Tongue (tissue), 1 donor: ENCODE measurements at regions not wholly inside any gene's neighbourhood (a gene's known extent, or its start where the extent isn't known, plus 50 kb on each side); places are given as distances from the start of the nearest gene placed in this dataset.
"Not testable (repeated sequence)": the region's sequence is repeated elsewhere in the genome, so short reads cannot be mapped to it uniquely, and the experiment has no call there.

Experiments used
- DNase-seq: peaks from one replicate; pipeline ENCODE4 v3.0.0-alpha.2; 2015

GRCh38 chr1:193890935-193891334 lies 704.5 kb upstream of the B3GALT2 start:
- DNase-seq, result no peak

GRCh38 chr1:193884848-193885558 lies 698.6 kb upstream of the B3GALT2 start:
- DNase-seq, result no peak

- not testable (repeated sequence) for DNase-seq
These were observed 691.5 kb upstream of the B3GALT2 start for GRCh38 chr1:193877920-193878319.

DNA sequence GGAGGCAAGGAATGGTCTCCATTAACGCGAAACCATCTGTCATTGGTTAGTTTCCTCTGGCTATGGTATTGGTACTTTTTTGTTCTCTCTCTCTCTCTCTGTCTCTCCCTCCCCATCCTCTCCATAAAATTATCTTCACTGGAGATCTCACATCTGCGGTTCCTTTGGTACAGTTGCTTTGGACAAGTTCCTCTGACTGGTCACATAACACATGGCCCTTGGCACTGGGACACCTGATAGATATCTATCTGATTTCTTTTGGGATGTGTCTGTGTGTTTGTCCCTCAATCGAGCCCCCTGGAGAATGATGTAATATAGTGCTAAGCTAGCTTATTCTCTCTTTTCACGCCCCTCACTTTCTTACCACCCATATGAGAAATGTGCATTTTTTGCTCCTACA lies 682.0 kb upstream of the B3GALT2 start:
- DNase-seq, result no peak

GRCh38 chr1:193856261-193856660 lies 669.8 kb upstream of the B3GALT2 start:
- no peak for DNase-seq

GRCh38 chr1:193850745-193851144 lies 664.3 kb upstream of the B3GALT2 start:
- DNase-seq, result no peak

DNA sequence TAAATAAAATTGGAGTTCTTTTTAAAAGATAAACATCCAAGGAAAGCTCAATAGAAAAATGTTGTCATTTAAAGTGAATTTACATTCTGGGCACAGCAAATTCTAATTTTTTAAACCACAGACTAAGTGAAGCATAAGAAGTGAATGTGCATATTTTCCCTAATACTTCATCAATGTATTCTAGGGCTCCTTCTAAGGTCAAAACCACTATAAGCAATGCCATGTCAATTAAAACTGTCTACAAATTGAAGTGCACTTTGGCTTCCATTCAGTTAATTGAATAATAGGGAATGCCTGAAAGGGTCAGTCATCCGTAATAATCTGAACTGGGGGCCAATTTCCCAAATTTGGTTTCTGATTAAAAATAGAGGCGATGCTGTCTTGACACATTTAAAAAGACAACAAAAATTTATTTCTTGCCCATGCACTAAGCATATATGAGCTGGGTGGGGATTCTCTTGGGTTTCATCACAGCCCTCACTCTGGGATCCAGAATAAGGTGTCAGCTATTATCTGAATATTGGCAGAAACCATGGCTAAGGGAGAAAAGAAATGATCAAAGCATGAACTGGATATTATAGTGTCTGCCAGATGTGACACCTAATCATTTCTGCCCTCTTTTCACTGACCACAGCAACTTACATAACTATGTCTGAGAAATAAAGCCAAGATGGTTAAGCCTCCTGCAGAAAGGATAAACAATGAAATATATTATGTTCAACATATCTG lies 660.6 kb upstream of the B3GALT2 start:
- DNase-seq, result no peak

DNA sequence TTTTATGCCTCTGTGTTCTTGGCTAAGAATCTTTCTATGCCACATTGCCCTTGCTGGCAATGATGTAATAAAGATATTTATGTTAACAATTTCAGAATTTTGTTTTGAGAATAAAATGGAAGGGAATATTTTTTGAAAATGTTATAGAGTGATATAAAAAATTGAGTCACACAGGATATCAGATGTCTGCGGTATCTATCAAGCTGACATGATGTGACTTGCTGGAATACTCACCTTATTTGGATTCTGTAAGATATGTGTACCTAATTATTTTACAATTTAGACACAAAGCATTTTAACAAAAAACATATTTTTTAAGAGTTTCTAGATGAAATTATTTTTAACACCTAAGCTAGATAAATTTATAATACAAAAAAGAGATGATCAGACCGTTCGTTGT lies 660.0 kb upstream of the B3GALT2 start:
- no peak for DNase-seq

GRCh38 chr1:193841857-193842256 lies 655.4 kb upstream of the B3GALT2 start:
- DNase-seq, result no peak

DNA sequence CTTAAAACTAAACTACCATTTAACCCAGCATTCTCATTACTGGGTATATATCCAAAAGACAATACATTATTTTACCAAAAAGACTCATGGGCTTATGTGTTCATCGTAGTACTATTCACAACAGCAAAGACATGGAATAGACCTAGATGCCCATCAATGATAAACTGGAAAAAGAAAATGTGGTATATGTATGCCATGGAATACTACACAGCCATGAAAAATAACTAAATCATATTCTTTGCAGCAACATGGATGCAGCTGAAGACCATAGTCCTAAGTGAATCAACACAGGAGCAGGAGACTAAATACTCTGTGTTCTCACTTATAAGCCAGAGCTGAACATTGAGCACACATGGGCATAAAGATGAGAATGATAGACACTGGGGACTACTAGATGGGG lies 645.1 kb upstream of the B3GALT2 start:
- DNase-seq, result no peak

GRCh38 chr1:193827516-193827915 lies 641.1 kb upstream of the B3GALT2 start:
- DNase-seq, result no peak

GRCh38 chr1:193819376-193819775 lies 633.0 kb upstream of the B3GALT2 start:
- DNase-seq, result no peak

DNA sequence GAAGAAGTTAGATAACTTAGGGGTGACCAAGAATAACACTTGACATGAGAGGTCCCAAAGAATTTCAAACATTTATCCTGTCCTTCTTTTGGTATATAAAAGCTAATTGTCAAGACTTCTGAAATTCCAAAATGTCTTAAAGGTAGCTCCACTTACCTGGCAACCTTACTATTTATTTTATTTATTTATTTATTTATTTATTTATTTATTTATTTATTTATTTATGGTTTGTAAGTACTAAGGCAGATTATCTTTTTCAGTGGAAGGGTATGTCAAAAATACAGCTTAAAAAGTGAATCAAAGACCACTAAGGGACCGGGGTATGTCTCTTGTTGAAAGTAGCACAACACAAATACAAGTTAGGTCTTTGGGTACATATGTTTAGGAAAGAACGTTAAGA lies 620.8 kb upstream of the B3GALT2 start:
- no peak for DNase-seq

GRCh38 chr1:193806079-193807048 lies 620.0 kb upstream of the B3GALT2 start:
- DNase-seq, result no peak

GRCh38 chr1:193799948-193800690 lies 613.7 kb upstream of the B3GALT2 start:
- no peak for DNase-seq

GRCh38 chr1:193799371-193799770 lies 613.0 kb upstream of the B3GALT2 start:
- no peak for DNase-seq

DNA sequence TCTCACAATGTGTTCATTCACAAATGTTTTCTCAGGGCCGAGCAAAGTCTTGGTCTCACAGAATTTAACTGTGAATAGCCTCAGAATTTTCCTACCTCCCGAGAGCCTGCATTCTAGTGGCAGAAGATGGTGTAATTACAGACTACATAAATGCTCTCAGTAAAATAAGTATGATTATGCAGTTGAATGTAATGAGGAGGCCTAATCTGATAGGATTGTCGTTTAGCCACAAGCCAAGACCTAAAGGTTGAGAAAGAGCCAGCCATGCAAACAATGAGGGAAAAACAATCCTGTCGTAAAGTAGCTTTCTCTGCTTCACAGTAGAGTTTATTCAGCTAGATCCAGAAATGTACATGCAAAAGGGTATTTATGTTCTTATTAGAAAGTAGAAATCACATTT lies 607.8 kb upstream of the B3GALT2 start:
- DNase-seq, result no peak

DNA sequence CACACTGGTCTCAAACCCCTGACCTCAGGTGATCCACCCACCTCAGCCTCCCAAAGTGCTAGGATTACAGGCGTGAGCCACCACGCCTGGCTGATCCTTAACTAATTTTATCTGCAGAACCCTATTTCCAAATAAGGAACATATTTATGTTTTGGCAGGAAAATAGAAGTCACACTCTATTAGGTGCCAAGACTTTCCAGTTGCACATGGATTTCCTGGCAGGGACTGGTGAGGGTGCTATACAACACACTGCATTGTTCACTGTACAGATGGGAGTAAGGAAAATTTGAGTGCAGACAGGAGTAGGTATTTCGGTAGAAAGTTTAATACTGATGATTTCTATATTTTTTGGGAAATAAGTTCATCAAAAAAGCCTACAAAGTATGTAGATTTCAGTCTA lies 605.3 kb upstream of the B3GALT2 start:
- DNase-seq, result no peak

GRCh38 chr1:193787061-193787460 lies 600.6 kb upstream of the B3GALT2 start:
- DNase-seq, result no peak

GRCh38 chr1:193785850-193786420 lies 599.5 kb upstream of the B3GALT2 start:
- peak; percentile 86 for DNase-seq

DNA sequence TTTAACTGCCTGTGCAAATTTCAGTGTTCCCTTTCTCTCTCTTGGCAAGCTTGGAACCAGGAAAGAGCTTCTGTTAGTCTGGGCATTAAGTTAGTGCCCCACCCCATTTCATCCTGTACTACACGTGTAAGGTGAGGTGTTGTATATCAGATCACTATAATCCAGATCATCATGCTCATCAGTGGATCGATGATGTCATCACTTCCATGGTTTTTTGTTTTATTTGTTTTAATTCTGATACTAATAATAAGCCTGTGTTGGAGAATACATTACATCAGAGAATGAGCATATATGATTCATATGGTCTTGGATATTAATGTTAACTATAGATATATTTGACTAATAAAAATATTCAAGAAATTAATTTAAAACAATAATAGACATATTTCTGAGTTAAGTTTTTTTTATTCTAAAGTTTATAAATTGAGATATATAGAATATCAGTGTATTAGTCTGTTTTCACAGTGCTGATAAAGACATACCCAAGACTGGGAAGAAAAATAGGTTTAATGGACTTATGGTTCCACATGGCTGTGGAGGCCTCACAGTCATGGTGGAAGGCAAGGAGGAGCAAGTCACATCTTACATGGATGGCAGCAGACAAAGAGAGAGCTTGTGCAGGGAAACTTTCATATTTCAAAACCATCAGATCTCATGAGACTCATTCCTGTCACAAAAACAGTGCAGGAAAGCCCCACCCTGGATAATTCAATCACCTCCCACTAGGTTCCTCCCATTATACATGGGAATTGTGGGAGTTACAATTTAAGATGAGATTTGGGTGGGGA lies 588.3 kb upstream of the B3GALT2 start:
- no peak for DNase-seq
